Common myeloid progenitor, CD34-positive (primary cell): ENCODE measurements at regions not wholly inside any gene's neighbourhood (a gene's known extent, or its start where the extent isn't known, plus 50 kb on each side); places are given as distances from the start of the nearest gene placed in this dataset.
"Not testable (repeated sequence)": the region's sequence is repeated elsewhere in the genome, so short reads cannot be mapped to it uniquely, and the experiment has no call there.

Experiments used
- CTCF ChIA-PET: fragments of 350-600 bp; sonication (Branson Sonifier 250); formaldehyde crosslinking; loops from one replicate; lab custom pipeline; 2021; ENCODE audit warnings: antibody characterized with exemption; lab: Charles Lee
- POLR2A ChIA-PET: fragments of 350-600 bp; sonication (Branson Sonifier 250); formaldehyde crosslinking; loops from one replicate; lab custom pipeline; 2021; ENCODE audit warnings: antibody characterized with exemption; lab: Charles Lee
- DNase-seq, 3 donors: peaks; one replicate each; pipeline versions ENCODE4 v3.0.0 to v3.0.0-alpha.2; 2013
- H3K27ac ChIP-seq, 2 experiments: 1 replicate in 1 of 2; 2 replicates in 1 of 2; pipeline ENCODE4 v1.7.0; 2013; ENCODE audit warnings: inconsistent platforms in 2 of 2, low read length in 2 of 2, mild to moderate bottlenecking in 2 of 2, low read depth in 1 of 2, moderate library complexity in 1 of 2; ENCODE audit not compliant: severe bottlenecking in 2 of 2, insufficient read depth in 1 of 2, poor library complexity in 1 of 2
- H3K27me3 ChIP-seq, 5 experiments: replicated peaks in 2 of 5; 1 replicate in 3 of 5; 2 replicates in 2 of 5; pipeline versions ENCODE4 v1.6.1 to v1.7.0; 2013; ENCODE audit warnings: low read length in 4 of 5, mild to moderate bottlenecking in 2 of 5, moderate library complexity in 2 of 5, inconsistent platforms in 1 of 5; ENCODE audit not compliant: insufficient read depth in 5 of 5, control insufficient read depth in 4 of 5
- H3K36me3 ChIP-seq, 4 experiments: 1 replicate in 2 of 4; 2 replicates in 2 of 4; pipeline versions ENCODE4 v1.6.1 to v1.7.0; 2013; ENCODE audit warnings: low read length in 3 of 4, control low read depth in 1 of 4, mild to moderate bottlenecking in 1 of 4; ENCODE audit not compliant: control insufficient read depth in 4 of 4, insufficient read depth in 4 of 4
- H3K4me1 ChIP-seq, 4 experiments: 1 replicate in 3 of 4; 2 replicates in 1 of 4; pipeline versions ENCODE4 v1.6.1 to v1.7.1; 2013; ENCODE audit warnings: low read length in 3 of 4, mild to moderate bottlenecking in 3 of 4, control low read depth in 1 of 4, inconsistent platforms in 1 of 4, moderate library complexity in 1 of 4; ENCODE audit not compliant: control insufficient read depth in 4 of 4, insufficient read depth in 4 of 4; ENCODE audit errors: control extremely low read depth in 1 of 4
- H3K4me3 ChIP-seq, 7 experiments: 1 replicate in 4 of 7; 2 replicates in 3 of 7; pipeline versions ENCODE4 v1.5.1 to v1.7.0; 2013; ENCODE audit warnings: mild to moderate bottlenecking in 7 of 7, low read length in 6 of 7, moderate library complexity in 6 of 7, inconsistent platforms in 2 of 7, low read depth in 2 of 7, control low read depth in 1 of 7; ENCODE audit not compliant: insufficient read depth in 4 of 7, control insufficient read depth in 1 of 7; ENCODE audit errors: extremely low read depth in 1 of 7
- H3K9me3 ChIP-seq, 5 experiments: 1 replicate in 4 of 5; 2 replicates in 1 of 5; pipeline versions ENCODE4 v1.6.1 to v1.7.1; 2013; ENCODE audit warnings: low read length in 4 of 5, mild to moderate bottlenecking in 2 of 5, inconsistent platforms in 1 of 5, low read depth in 1 of 5, moderate library complexity in 1 of 5; ENCODE audit not compliant: control insufficient read depth in 4 of 5, insufficient read depth in 2 of 5; ENCODE audit errors: control extremely low read depth in 1 of 5
- WGBS: methylation state at CpG from one replicate; pipeline ENCODE4 v1.1.5; 2013; ENCODE audit not compliant: insufficient coverage; 5-methylcytosine and 5-hydroxymethylcytosine counted together

GRCh38 chr4:129822701-129823100 is 726.7 kb downstream of the C4orf33 start:
- H3K4me3 ChIP-seq: no peak overlapping the region
- H3K4me1 ChIP-seq: no peaks in the 10 kb centered on the region
- CTCF ChIA-PET: no interaction called here
- DNase-seq: no peak
- peaks cover 0 to 1% (median 0%) of the 10 kb centered on the region in 5 experiments for H3K9me3 ChIP-seq
- no peaks in the 10 kb centered on the region for H3K36me3 ChIP-seq
- WGBS: 88% methylated on average over 1 of the region's 2 CpGs
- POLR2A ChIA-PET: no interaction called here
- H3K27me3 ChIP-seq: no peaks in the 10 kb centered on the region
- no peak overlapping the region for H3K27ac ChIP-seq

GRCh38 chr4:129823105-129823504 is 727.2 kb downstream of the C4orf33 start:
- ChIA-PET CTCF (no interaction called here), POLR2A (no interaction called here)
- DNase-seq: no peak

GRCh38 chr4:129829373-129829772 is 733.4 kb downstream of the C4orf33 start:
- POLR2A ChIA-PET: no interaction called here
- Histone ChIP-seq H3K27ac (no peak overlapping the region), H3K27me3 (no peaks in the 10 kb centered on the region), H3K4me3 (no peak overlapping the region), H3K9me3 (peaks cover 0 to 1% (median 0%) of the 10 kb centered on the region in 5 experiments), H3K4me1 (no peaks in the 10 kb centered on the region), H3K36me3 (no peaks in the 10 kb centered on the region)
- CTCF ChIA-PET: no interaction called here
- WGBS: 100% methylated on average over 1 of the region's 2 CpGs
- no peak for DNase-seq

More at GRCh38 chr4:129823105-129823504, 727.2 kb downstream of the C4orf33 start:
- Histone ChIP-seq H3K36me3 (no peaks in the 10 kb centered on the region), H3K9me3 (peaks cover 0 to 1% (median 0%) of the 10 kb centered on the region in 5 experiments), H3K27me3 (no peaks in the 10 kb centered on the region), H3K4me1 (no peaks in the 10 kb centered on the region), H3K27ac (no peak overlapping the region), H3K4me3 (no peak overlapping the region)

DNA sequence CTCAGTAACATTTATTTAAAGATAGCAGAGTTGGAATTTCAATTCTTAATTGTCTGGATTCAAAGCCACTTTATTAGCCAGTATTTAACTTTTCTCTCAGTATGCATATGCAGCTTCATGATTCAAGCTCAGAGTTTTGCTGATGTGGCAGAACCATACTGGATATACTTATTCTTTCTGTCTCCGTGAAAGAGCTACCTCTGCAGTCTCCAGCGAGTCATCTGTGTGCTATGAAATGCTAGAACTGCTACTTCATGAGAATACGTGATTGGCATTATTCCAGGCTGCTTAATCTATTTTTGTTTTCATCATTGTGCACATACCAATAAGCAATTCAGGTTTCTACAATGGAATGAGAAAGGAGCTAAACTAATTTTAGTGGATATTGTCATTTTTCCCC is 743.7 kb downstream of the C4orf33 start:
- CTCF ChIA-PET: no interaction called here
- POLR2A ChIA-PET: no interaction called here
- Histone ChIP-seq H3K9me3 (no peaks in the 10 kb centered on the region), H3K36me3 (no peaks in the 10 kb centered on the region), H3K27me3 (no peaks in the 10 kb centered on the region), H3K4me1 (no peaks in the 10 kb centered on the region), H3K4me3 (no peak overlapping the region), H3K27ac (no peak overlapping the region)
- DNase-seq: no peak
- WGBS: 60% methylated on average over 1 of the region's 3 CpGs

DNA sequence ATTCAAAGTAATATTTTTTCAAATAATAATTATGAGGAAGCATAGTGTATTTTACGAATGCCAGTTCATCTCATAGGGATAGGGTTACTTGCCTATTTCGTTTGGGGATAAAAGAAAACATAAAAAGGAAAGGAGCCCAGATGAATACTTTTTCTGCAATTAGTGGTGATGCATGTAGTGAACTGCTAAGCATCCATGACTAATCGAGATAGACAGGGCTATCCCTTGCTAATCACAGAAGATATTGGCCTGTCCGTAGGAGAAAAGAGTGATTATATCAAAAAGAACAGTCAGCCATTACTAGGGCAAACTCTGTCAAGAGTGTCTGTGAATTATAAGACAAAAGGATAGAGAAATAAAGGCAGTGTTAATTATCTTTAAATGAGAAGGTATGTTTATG is 746.1 kb downstream of the C4orf33 start:
- CTCF ChIA-PET: no interaction called here
- POLR2A ChIA-PET: no interaction called here
- WGBS: 79% methylated on average over 2 of the region's 4 CpGs

GRCh38 chr4:129852434-129852833 is 756.5 kb downstream of the C4orf33 start:
- Histone ChIP-seq H3K9me3 (no peaks in the 10 kb centered on the region), H3K4me3 (no peak overlapping the region), H3K4me1 (no peaks in the 10 kb centered on the region), H3K27me3 (no peaks in the 10 kb centered on the region), H3K27ac (no peak overlapping the region), H3K36me3 (no peaks in the 10 kb centered on the region)
- WGBS: 83% methylated on average over 2 of the region's 4 CpGs
- ChIA-PET CTCF (no interaction called here), POLR2A (no interaction called here)
- DNase-seq: no peak

More for the DNA sequence above, 746.1 kb downstream of the C4orf33 start:
- no peak overlapping the region for H3K27ac ChIP-seq
- no peaks in the 10 kb centered on the region for H3K9me3 ChIP-seq
- no peaks in the 10 kb centered on the region for H3K4me1 ChIP-seq
- H3K27me3 ChIP-seq: no peaks in the 10 kb centered on the region
- no peak overlapping the region for H3K4me3 ChIP-seq
- H3K36me3 ChIP-seq: no peaks in the 10 kb centered on the region
- no peak for DNase-seq

- H3K4me1 ChIP-seq, CTCF ChIA-PET, H3K4me3 ChIP-seq, POLR2A ChIA-PET, H3K27me3 ChIP-seq, H3K9me3 ChIP-seq, H3K36me3 ChIP-seq, DNase-seq, H3K27ac ChIP-seq: not testable (repeated sequence)
- 90% methylated on average over 2 of the region's 27 CpGs for WGBS
Measured at GRCh38 chr4:129853685-129854467, 757.9 kb downstream of the C4orf33 start.
